Posterior cingulate gyrus (tissue), 11 donors: ENCODE measurements at regions not wholly inside any gene's neighbourhood (a gene's known extent, or its start where the extent isn't known, plus 50 kb on each side); places are given as distances from the start of the nearest gene placed in this dataset.

Experiments used
- DNase-seq, 10 donors: peaks; one replicate each; pipeline versions ENCODE4 v3.0.0 to v3.0.0-alpha.2; 2020 to 2021; ENCODE audit warnings: mixed read lengths in 3 of 10
- intact Hi-C: fragments of 100-400 bp; cut with DNase I; formaldehyde crosslinking; loops from one replicate; pipeline ENCODE4 v1.15.1; 2023

DNA sequence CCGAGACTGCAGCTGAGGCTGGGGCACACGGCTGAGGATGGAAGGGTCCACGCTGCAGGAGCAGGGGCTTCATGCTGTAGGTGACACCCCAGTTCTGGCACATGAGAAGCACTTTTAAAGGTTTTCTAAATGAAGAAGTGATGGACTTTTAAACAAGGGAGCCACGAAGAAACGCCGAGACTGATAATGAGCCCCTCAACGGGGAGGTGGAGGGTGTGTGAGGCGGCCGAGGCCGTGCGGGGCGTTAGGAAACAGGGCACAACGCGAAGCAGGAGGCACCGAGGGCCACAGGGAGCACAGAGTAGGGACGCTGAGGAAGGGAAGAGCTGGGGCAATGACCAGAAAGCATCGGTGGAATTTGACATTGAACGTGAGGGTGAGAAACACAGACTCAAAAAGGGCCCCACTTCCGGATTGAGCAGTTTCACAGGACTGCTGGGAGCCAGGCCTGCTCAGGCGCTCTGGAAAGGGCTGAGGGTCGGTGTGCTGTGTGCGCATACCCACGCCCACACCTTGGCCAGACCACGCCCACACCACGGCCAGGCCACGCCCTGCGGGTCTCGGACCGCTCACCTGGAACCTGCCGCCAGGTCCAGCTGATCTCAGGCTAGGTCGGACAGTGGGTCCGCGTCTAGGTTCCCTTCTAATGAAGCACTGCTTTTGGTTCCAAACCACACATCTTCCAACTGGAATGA lies 115.7 kb downstream of the GYPC start:
- peak in 2 of 10 donors; percentile 45 to 83 for DNase-seq
- intact Hi-C loops, result no loop called here

DNA sequence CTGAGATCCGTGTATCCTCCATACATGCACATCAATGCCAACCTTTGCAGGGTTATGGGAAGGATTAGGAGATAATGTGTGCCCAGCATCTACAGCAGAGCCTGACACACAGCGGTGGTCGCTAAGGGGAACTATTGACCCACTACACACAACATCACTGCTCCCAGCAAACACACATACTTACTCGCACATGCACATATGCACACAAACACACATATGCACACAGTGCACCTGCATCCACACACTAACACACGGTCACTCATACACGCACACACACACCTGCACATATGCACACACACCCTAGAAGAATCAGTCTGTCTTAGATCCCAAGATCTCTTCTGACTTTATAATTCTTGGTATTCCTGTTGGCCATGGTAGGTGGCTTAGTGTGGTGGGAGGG lies 118.3 kb downstream of the GYPC start:
- intact Hi-C loops, result no loop called here
- peak in 1 of 10 donors; percentile 24 for DNase-seq

DNA sequence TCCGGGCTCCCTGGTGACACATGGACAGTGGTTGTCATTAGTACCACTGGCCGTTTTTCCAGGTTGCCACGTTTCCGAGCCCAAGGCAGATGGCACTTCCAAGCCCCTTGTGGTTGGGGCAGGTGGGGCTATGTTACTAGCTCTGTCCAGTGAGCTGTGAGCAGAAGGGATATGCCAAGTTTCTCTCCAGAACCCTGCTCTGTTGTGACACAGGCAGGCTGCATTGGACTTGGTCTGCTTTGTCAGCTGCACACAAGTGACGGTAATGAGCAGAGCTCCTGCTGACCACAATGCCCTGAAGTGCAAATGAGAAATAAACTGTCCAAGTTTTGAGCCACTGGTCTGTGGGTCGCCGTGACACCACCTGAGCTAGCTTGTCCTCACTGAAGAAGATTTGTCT lies 118.8 kb downstream of the GYPC start:
- intact Hi-C loops, result loop anchor here (5.0 kb wide), 1 partner anchor 198 kb away; no protein-coding TSS in a partner anchor
- peak in 2 of 10 donors; percentile 55 to 64 for DNase-seq

DNA sequence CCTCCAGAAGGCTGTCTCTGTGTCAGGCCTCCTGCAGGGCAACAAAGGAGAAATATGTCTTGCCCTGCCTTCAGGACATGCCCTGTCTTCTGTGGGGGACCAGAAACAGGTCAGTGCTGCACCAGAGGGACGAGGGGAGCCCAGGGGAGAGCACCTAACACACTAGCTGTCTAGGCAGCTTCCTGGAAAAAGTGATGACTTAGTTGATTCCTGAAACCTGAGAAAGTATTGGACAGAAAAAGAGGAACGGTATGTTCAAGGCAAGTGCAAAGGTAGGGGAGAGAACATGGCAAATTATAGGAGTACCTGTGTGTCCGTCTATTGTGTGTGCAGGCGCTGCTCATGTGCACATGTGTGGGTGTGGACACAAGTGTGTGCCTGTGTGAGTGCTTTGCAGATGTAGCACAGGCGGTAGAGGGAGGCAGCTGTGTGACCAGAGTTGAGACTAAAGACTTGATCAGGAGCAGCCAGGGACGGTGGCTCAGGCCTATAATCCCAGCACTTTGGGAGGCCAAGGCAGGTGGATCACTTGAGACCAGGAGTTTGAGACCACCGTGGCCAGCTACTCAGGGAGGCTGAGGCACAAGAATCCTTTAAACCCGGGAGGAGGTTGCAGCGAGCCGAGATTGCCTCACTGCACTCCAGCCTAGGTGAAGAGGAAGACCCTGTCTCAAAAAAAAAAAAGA lies 119.5 kb downstream of the GYPC start:
- no peak for DNase-seq
- intact Hi-C loops, result loop anchor here (5.0 kb wide), 1 partner anchor 197 kb away; no protein-coding TSS in a partner anchor

DNA sequence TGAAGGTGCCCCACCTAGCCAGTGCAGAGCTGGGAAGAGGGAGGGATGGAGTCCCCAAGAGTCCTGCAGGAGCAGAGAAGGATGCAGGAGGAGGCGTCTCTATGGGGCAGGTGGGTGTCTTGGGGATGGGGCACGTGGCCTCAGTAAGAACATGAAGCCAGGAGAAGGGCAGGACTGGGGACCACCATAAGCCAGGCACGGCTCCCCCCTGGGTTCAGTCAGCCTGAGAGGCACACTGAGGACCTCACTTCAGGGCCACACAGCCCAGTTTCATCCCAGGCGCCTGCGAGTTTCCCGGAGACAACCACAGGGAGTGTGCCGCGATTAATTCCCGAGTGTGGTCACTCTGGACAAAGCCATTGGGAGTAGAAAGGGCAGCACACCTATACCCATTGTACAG lies 120.3 kb downstream of the GYPC start:
- peak in 2 of 10 donors; percentile 64 to 72 for DNase-seq
- intact Hi-C loops, result loop anchor here (5.0 kb wide), 1 partner anchor 196 kb away; no protein-coding TSS in a partner anchor

DNA sequence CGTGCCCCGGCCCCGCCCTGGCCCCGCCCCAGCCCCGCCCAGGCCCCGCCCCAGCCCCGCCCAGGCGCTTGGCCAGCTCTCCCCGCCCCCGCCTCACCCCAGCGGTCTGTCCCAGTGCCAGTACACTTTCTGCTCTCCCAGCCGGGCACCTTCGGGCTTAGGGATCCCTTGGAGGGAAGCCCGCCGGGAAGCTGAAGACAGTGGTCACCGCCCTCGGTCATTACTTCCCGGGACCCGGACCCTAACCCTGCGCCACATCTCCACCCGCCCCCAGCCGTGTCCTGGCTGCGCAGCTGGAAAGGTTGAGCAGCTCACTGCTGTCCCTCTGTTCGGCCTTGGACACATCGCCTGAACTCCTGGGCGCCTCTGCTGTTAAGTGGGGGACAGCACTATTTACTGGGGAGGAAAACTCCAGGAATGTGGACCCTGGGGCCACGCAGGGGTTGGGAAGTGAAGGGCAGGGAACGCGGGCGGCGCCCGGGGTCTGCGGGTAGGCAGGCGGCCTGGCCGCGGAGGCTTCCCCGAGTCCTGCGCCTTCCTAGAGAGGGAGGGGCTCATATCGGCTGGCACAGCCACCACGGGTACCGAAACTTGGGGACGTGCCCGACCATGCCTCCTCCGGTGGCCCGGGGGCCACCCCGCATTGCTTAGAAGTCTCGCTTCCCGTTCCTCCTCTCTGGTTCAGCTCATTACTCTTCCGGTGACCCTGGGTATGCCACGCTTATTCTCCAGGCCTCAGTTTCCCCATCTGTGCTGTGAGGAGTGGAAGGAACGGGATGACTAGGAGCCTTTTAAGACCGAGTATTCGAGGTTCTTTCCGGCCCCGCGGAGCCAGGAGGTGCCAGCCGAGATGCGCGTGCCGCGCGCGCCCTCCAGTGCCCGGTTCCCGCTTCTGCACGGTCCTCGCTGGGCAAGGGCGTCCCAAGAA lies 121.0 kb downstream of the GYPC start:
- intact Hi-C loops, result loop anchor here (1.0 to 5.0 kb wide), 2 partner anchors 195 to 1032 kb away; no protein-coding TSS in a partner anchor
- DNase-seq, result peak; percentile 80 to 98 (median 90)

DNA sequence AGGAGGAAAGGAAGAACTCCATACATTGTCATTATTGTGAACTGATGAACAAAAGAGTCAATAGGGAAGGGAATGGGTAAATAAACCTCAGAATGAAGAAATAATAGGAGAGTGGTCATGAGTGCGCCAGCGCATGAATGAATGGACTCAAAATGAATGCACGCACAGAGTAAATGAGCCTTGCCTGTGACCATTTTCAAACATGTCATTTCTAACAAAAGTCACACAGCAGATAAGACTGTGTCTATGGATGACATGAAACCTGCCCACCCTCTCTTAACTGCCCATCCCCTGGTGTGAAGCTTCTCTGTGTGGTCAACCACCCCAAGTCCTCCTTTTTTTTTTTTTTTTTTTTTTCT lies 121.1 kb upstream of the TEX51 start:
- DNase-seq, result no peak
- intact Hi-C loops, result loop anchor here (1.0 to 5.0 kb wide), 2 partner anchors 195 to 1032 kb away; no protein-coding TSS in a partner anchor

DNA sequence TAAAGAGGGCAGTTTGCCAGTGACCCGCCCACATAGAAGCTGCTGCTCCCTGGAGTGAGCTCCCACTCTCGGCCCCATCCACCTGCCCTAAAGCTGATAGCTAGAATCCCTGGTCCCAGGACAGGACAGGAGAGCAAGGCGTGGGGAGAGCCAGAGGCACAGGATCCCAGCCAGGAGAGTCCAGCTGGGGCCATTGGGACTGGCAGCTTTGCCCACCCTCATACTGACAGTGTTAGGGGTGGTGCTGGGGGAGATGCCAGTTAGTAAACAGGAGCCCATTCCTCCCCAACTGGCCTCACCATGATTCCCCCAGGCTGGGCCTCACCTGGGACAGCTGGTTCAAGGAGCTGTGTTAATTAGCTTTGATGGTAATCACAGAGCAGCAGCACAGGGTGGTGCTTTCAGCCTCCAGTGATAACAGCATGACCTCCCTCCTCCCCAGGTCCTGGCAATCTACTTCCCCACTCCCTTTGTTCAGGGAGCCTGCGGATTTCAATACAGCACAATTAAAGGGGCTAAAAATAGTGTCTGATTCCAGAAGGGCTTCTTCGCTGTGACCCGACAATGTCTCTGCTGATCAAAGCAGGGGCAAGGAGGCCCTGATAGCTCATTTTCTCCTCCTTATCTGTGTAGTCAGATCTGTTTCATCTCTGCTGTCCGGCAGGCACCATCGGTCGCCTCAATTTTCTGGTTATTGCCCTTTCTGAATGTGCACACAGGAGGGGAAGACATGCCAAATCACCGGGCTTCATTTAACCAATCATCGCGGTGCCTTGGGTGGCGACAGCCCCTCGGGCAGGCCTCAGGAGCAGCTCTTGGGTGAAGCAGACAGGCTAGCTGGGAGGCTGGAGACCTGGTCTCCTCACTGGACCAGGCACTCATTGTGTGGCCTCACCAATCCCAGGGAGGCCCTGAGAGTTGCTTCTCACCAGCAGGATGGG lies 119.9 kb upstream of the TEX51 start:
- DNase-seq, result peak in 2 of 10 donors; percentile 53 to 59
- intact Hi-C loops, result loop anchor here (5.0 kb wide), 1 partner anchor 193 kb away; no protein-coding TSS in a partner anchor

DNA sequence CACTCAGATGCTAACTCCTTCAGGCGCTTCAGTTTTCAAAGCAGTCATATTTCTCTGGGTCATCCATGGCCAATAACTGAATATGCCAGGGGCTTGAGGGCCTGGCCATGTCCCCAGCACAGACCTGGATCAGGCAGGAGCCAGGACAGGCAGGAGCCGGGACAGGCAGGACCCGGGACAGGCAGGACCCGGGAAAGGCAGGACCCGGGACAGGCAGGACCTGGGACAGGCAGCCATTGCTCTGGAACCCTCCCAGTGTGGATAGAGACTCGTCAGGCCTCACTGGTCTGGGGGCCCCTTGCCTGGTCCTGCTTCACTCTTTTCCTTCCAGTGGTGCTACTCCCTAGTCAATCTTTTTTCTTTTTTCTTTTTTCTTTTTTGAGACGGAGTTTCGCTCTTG lies 117.5 kb upstream of the TEX51 start:
- DNase-seq, result peak in 1 of 10 donors; percentile 65
- intact Hi-C loops, result no loop called here

DNA sequence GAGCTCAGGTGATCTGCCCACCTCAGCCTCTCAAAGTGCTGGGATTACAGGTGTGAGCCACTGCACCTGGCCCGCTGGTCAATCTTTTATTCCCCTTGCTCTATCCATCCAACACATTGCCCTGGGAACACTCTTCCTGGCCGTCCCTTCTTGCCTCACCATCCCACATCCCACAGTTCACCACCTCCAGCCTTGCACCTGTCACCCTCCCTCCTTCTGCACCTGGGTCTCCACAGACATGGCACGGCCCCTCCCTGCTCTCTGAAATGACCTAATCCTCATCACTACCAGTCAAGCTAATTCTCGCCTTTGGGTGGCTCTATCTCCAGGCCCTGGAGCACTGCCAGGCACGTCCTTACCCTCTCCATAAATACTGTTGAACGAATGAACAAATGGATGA lies 116.9 kb upstream of the TEX51 start:
- intact Hi-C loops, result no loop called here
- peak in 2 of 10 donors; percentile 47 to 52 for DNase-seq

DNA sequence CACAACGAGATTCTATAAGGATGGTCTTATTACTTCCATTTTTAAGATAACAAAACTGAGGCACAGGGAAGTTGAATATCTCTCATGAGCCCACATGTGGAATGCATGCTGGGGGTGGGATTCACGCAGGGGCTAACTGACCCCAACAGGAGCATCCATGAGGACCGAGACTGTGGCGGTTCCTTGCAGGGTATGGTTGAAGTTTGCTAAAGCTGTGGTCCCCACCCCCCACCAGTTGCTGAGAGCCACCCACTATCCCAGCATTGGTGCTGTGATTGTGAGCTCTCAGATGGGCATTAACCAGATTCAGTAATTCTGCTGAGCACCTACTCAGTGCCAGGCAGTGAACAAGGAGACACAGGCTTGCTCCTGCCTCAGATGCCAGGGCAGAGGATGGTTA lies 116.0 kb upstream of the TEX51 start:
- peak in 2 of 10 donors; percentile 17 to 57 for DNase-seq
- intact Hi-C loops, result no loop called here

DNA sequence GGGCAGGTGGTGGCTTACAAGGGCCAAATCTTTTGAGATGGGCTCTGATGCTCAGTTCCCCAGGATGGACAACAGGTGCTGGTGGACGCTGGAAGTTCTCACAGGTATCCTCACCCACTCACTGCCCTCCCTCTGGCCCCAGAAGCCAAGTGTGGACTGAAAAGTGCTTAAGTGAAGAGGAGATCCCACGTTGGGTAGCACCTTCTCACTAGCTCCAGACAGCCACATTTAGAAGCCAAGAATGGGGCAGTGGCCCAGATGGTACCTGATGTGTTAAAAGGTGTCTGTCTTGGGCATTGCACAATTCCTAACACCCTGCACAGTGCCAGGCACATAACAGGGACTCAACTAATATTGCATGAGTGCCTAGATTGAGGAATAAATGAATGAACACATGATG lies 115.3 kb upstream of the TEX51 start:
- intact Hi-C loops, result no loop called here
- DNase-seq, result no peak

DNA sequence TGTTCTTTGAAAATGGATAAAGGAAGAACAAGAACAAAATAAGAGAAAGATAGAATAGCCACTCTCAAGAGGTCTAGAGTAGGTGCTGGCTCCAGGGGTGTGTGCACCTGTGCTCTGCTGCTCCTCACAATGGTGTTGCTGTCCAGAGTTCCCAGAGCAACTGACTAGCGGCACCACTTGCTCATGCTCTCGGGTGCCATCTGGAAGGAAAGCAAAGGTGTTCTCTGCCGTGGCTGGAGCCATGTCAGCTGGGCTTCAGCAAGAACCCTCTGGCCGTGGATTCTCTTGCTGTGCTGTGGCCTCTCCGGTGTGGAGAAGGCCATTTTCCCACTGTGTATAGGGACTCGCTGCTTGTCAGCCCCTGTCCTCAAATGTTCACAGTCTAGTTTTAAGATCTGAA lies 114.6 kb upstream of the TEX51 start:
- intact Hi-C loops, result no loop called here
- peak in 2 of 10 donors; percentile 59 to 64 for DNase-seq

DNA sequence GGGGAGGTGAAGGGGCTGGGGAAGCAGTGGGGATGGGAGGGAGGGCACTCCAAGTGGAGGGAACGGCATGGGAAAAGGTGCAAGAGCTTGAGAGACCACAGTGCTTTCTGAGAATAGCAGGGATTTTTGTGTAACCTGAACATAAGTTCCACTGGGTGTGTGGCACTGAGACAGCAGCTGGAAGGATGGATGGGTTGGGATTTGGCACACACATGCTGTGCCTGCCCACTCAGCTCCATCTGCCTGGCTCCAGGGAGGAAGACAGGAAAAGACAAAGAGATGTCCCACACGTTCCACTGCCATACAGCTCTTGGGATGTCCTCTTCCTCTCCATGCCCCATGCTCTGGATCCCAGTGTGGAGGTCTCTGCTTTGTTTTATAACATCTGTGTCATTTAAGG lies 114.1 kb upstream of the TEX51 start:
- DNase-seq, result peak in 8 of 10 donors; percentile 42 to 94 (median 60)
- intact Hi-C loops, result no loop called here

DNA sequence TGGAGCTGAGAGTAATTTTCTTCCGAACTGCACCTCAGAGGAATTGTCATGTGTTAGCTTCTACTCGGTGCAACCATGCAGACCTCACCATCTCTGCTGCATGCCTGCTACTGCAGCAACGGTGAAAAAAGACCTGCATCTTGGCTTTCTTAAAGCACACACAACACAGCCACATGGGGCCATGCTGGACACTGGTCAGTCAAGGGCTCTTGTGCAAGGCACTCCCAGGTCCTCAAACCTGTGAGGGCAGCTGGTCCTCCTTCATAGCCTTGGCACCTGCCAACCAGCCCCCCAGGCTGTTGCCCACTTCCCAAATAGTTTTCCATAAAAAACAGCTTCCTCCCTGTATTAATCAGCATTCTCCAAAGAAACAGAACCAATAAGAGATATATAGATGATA lies 113.5 kb upstream of the TEX51 start:
- DNase-seq, result peak in 1 of 10 donors; percentile 52
- intact Hi-C loops, result no loop called here

DNA sequence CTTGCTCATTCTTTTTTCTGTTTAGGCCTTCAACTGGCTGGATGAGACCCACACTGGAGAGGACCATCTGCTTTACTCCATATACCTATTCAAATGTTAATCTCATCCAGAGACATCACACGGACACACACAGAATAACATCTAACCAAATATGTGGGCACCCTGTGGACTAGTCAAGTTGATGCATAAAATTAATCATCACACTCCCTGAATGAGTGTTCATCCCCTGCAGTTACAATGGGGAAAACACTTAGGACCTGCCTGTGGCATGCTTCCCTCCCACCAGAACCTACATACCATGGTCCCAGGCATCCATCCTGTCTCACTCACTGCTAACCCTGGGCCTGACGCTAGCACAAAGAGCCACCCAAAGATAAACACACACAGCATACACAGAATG lies 112.8 kb upstream of the TEX51 start:
- no peak for DNase-seq
- intact Hi-C loops, result no loop called here

DNA sequence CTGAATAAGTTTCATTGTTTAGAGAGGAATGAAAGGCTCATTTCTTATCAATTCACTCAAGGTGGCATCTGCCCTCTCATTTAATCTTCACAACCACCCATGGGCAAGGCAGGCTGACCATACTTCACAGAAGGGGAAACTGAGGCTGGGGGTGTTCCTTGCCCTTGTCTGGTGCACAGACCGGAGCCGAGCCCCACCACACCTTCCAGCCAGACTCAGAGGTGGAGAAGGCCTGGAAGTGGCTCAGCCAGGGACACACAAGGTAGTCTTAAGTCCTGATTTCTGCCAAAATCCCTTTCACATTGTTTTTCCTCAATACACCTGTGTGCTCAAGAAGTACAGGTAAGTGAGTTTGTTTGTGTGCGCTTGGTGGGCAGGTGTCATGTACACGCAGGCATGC lies 111.9 kb upstream of the TEX51 start:
- DNase-seq, result peak in 1 of 10 donors; percentile 54
- intact Hi-C loops, result no loop called here

DNA sequence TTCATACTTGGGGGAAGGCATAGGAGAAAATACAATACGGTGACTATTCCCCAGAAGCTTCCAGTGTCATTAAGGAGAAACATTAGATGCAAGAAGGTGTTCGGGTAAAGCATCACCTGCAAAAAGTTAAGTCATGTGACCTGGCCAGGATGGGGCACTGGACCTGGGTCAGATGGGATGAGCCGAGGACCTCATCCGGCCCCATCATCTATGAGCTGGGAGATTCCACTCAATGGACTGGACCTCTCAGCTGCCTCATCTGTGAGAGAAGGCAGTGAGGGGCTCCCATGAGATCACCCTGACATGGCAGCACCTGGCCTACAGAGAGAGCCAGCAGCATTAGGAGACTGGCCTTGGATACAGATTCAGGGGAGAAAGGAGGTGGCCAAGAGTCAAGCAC lies 111.4 kb upstream of the TEX51 start:
- peak in 1 of 10 donors; percentile 35 for DNase-seq
- intact Hi-C loops, result no loop called here

DNA sequence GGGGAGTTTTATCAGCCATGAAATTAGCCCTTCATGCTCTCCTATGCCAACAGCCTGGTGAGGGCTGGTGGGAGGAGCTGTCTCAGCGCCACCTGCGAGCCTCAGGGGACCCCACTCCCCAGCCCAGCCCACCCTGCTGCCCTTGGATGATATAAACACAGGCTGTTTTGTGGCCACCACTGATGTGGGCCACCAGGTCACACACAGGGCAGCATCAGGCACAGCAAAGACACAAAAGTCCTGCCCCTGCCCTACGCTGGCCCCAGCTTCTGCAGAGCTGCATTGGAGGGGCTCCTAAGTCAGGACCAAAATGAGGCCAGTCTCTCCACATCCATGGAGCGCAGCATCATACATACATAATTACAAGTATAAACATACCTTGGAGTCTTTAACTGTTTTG lies 110.6 kb upstream of the TEX51 start:
- intact Hi-C loops, result no loop called here
- peak in 2 of 10 donors; percentile 21 to 55 for DNase-seq
